ENCODE measurements at regions not wholly inside any gene's neighbourhood (a gene's known extent, or its start where the extent isn't known, plus 50 kb on each side); places are given as distances from the start of the nearest gene placed in this dataset.

GRCh38 chr9:110086537-110086936 is 121.4 kb downstream of the C9orf152 start:
- peaks cover 0 to 65% of the 10 kb centered on the region in 2 donors for H3K4me1 ChIP-seq
- no peak for TF ChIP-seq CTCF (IDR thresholded peaks at IDR 0.05)
- DNase-seq (ENCODE audit: low spot score) = no peak
- H3K36me3 ChIP-seq = no peaks in the 10 kb centered on the region
- no peak overlapping the region for H3K4me3 ChIP-seq
- no peak overlapping the region for H3K27ac ChIP-seq
- no peaks in the 10 kb centered on the region for H3K27me3 ChIP-seq
- no peaks in the 10 kb centered on the region for H3K9me3 ChIP-seq

DNA sequence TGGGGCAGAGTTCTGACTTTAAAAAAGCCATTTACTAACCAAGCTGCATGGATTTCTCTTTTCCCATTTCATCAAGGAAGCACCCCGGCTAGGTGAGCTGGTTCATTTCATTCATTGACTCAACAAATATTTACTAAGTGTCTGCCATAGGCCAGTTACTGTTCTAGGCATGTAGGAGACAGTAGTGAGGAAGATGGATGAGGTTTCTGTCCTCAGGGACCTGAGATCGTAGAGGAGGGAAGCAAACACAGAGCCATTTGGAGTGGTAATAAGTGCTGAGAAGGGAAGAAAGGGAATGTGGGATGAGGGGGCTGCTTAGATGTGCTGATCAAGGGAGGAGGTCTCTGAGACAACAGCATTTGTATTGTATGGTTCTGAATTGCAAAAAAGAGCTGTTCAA is 120.4 kb downstream of the C9orf152 start:
- Histone ChIP-seq H3K9me3 (no peaks in the 10 kb centered on the region), H3K4me1 (peaks cover 0 to 54% of the 10 kb centered on the region in 2 donors), H3K27ac (no peak overlapping the region), H3K27me3 (no peaks in the 10 kb centered on the region), H3K36me3 (no peaks in the 10 kb centered on the region), H3K4me3 (no peak overlapping the region)
- TF ChIP-seq CTCF (IDR thresholded peaks at IDR 0.05) = no peak
- DNase-seq (ENCODE audit: low spot score) = no peak

- H3K36me3 ChIP-seq = no peaks in the 10 kb centered on the region
- TF ChIP-seq CTCF (IDR thresholded peaks at IDR 0.05) = no peak
- H3K4me1 ChIP-seq = peaks cover 0 to 49% of the 10 kb centered on the region in 2 donors
- no peak overlapping the region for H3K27ac ChIP-seq
- DNase-seq (ENCODE audit: low spot score) = no peak
- no peaks in the 10 kb centered on the region for H3K27me3 ChIP-seq
- H3K4me3 ChIP-seq = no peak overlapping the region
- H3K9me3 ChIP-seq = no peaks in the 10 kb centered on the region
Observed at GRCh38 chr9:110088099-110088498, 119.9 kb downstream of the C9orf152 start.

GRCh38 chr9:110089681-110090370 is 118.1 kb downstream of the C9orf152 start:
- H3K4me1 ChIP-seq = peaks cover 6 to 55% of the 10 kb centered on the region in 2 donors
- no peaks in the 10 kb centered on the region for H3K36me3 ChIP-seq
- H3K9me3 ChIP-seq = no peaks in the 10 kb centered on the region
- no peak for TF ChIP-seq CTCF (IDR thresholded peaks at IDR 0.05)
- no peaks in the 10 kb centered on the region for H3K27me3 ChIP-seq
- DNase-seq (ENCODE audit: low spot score) = no peak
- no peak overlapping the region for H3K4me3 ChIP-seq
- no peak overlapping the region for H3K27ac ChIP-seq

DNA sequence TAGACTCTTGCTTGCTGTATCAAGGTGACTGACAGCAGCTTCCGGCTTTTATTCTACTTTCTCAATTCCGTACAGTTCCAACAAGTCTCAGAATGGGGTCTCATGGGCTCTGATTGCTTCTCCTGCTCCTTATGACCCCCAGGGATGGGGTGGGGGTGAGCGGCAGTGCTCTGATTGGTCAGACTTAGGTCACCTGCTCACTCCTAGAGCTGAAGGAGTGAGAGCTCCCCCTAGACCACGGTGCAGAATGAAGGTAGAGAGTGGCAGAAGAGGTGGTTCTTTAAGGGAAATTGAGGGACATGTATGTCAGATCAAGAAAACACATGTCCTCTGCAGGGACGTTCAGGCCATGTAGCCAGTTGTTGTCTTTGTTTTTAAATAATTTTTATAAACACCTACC is 115.2 kb downstream of the C9orf152 start:
- H3K9me3 ChIP-seq = no peaks in the 10 kb centered on the region
- DNase-seq (ENCODE audit: low spot score) = no peak
- H3K4me1 ChIP-seq = peaks cover 6 to 58% of the 10 kb centered on the region in 2 donors
- no peaks in the 10 kb centered on the region for H3K27me3 ChIP-seq
- H3K4me3 ChIP-seq = no peak overlapping the region
- no peak overlapping the region for H3K27ac ChIP-seq
- TF ChIP-seq CTCF (IDR thresholded peaks at IDR 0.05) = no peak
- no peaks in the 10 kb centered on the region for H3K36me3 ChIP-seq

DNA sequence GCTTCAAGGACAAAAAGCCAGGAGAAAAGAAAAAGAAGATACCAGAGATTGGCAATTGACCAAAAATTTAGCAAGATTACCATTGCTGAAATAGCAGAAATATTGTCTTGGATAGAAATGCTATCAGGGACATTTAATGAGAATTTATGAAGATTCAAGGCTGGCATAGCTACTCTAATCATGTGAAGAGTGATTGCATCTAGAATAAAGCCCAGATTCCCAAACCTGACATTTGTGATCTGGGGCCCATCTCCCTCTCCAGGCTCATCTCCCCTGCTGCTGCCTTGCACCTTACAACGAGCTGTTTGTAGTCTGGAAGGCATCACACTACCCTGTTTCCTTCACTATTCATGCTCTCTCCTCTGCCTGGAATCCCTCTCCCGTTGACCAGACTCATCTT is 114.5 kb downstream of the C9orf152 start:
- H3K9me3 ChIP-seq = no peaks in the 10 kb centered on the region
- H3K4me3 ChIP-seq = no peak overlapping the region
- H3K36me3 ChIP-seq = no peaks in the 10 kb centered on the region
- peaks cover 6 to 58% of the 10 kb centered on the region in 2 donors for H3K4me1 ChIP-seq
- DNase-seq (ENCODE audit: low spot score) = no peak
- TF ChIP-seq CTCF (IDR thresholded peaks at IDR 0.05) = no peak
- no peaks in the 10 kb centered on the region for H3K27me3 ChIP-seq
- H3K27ac ChIP-seq = no peak overlapping the region
